Osteoblast (primary cell): ENCODE measurements at regions not wholly inside any gene's neighbourhood (a gene's known extent, or its start where the extent isn't known, plus 50 kb on each side); places are given as distances from the start of the nearest gene placed in this dataset.

Experiments
- DNase-seq: peaks from one replicate; pipeline ENCODE4 v3.0.0; 2011; ENCODE audit warnings: low spot score, mixed read lengths; ENCODE audit not compliant: insufficient read length; ENCODE audit errors: missing footprints
- H2AFZ ChIP-seq: 2 replicates; pipeline ENCODE4 v1.6.0; 2011; ENCODE audit warnings: mild to moderate bottlenecking, low read length
- H3K27ac ChIP-seq: 2 replicates; pipeline ENCODE4 v1.5.1; 2011; ENCODE audit warnings: mild to moderate bottlenecking, low read depth, low read length, moderate library complexity
- H3K27me3 ChIP-seq: 2 replicates; pipeline ENCODE4 v1.6.0; 2012; ENCODE audit warnings: mild to moderate bottlenecking, control low read depth, inconsistent platforms, low read length, moderate library complexity; ENCODE audit not compliant: insufficient read depth
- H3K36me3 ChIP-seq: 2 replicates; pipeline ENCODE4 v1.5.1; 2011; ENCODE audit warnings: mild to moderate bottlenecking, low read length, control low read depth, moderate library complexity; ENCODE audit not compliant: insufficient read depth
- H3K4me1 ChIP-seq: 2 replicates; pipeline ENCODE4 v1.5.1; 2011; ENCODE audit warnings: mild to moderate bottlenecking, low read length, control low read depth, moderate library complexity; ENCODE audit not compliant: insufficient read depth
- H3K4me2 ChIP-seq: 2 replicates; pipeline ENCODE4 v1.6.0; 2011; ENCODE audit warnings: mild to moderate bottlenecking, low read length; ENCODE audit not compliant: insufficient read depth
- H3K4me3 ChIP-seq: fragments of 200-600 bp; sonication (generic); 3 replicates; pipeline ENCODE4 v1.5.1; 2012; ENCODE audit warnings: mild to moderate bottlenecking, low read length, inconsistent platforms; ENCODE audit not compliant: insufficient read depth
- H3K79me2 ChIP-seq: 2 replicates; pipeline ENCODE4 v1.6.0; 2012; ENCODE audit warnings: mild to moderate bottlenecking, low read length, control low read depth, inconsistent platforms; ENCODE audit not compliant: insufficient read depth
- H3K9me3 ChIP-seq: 2 replicates; pipeline ENCODE4 v1.5.1; 2011; ENCODE audit warnings: low read depth, low read length, control low read depth
- H4K20me1 ChIP-seq: 2 replicates; pipeline ENCODE4 v1.6.0; 2012; ENCODE audit warnings: mild to moderate bottlenecking, low read length, control low read depth; ENCODE audit not compliant: insufficient read depth
- TF ChIP-seq, protein P1 (sequence below): IDR thresholded peaks from 2 replicates; pipeline ENCODE4 v1.5.1; 2011; ENCODE audit warnings: mild to moderate bottlenecking, low read depth, low read length, moderate library complexity; ENCODE audit errors: extremely low read depth

DNA sequence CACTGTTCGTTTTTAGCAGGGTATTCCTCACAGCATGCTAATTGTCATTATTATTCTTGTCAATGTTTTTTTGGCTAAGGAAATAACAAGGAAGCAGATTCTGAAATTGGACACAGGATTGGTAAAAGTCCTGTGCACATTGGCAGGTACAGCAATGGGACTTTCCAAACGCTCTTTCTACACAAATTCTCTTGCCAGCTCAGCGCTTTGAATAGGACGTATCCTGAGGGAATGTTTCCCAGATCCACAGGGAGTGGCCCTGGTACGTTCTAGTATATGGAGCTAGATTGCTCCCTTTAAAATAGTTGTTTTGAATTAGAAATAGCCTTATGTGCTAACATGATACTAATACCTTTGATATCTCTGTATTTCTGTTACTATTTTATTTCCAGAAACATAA is 82.8 kb upstream of the GRB10 start:
- Histone ChIP-seq H3K27me3 (no peaks in the 10 kb centered on the region), H3K9me3 (no peaks in the 10 kb centered on the region), H3K4me3 (no peak overlapping the region), H3K36me3 (no peaks in the 10 kb centered on the region), H3K27ac (no peak overlapping the region), H4K20me1 (no peaks in the 10 kb centered on the region), H3K79me2 (no peaks in the 10 kb centered on the region), H3K4me2 (no peak overlapping the region), H3K4me1 (peaks cover 20% of the 10 kb centered on the region), H2AFZ (no peak overlapping the region)
- TF ChIP-seq, protein P1, sequence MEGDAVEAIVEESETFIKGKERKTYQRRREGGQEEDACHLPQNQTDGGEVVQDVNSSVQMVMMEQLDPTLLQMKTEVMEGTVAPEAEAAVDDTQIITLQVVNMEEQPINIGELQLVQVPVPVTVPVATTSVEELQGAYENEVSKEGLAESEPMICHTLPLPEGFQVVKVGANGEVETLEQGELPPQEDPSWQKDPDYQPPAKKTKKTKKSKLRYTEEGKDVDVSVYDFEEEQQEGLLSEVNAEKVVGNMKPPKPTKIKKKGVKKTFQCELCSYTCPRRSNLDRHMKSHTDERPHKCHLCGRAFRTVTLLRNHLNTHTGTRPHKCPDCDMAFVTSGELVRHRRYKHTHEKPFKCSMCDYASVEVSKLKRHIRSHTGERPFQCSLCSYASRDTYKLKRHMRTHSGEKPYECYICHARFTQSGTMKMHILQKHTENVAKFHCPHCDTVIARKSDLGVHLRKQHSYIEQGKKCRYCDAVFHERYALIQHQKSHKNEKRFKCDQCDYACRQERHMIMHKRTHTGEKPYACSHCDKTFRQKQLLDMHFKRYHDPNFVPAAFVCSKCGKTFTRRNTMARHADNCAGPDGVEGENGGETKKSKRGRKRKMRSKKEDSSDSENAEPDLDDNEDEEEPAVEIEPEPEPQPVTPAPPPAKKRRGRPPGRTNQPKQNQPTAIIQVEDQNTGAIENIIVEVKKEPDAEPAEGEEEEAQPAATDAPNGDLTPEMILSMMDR = no peak
- no peak for DNase-seq

DNA sequence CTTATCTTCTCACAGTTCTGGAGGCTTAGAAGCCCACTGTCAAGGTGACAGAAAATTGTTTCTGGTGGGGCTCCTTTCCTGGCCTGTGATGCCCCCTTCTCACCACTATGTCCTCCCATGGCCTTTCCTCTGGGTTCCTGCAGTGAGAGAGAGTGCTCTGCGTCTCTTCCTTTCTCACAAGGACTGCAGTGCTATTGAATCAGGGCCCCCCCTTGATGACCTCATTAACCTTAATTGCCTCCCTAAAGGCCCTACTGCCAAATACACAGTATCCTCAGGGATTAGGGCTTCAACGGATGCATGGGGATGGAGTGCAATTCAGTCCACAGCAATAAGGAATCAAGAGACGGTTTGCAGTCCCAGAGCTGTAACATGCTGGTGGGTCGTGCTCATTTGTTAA is 82.0 kb upstream of the GRB10 start:
- TF ChIP-seq, protein P1 = no peak
- no peaks in the 10 kb centered on the region for H3K27me3 ChIP-seq
- peaks cover 15% of the 10 kb centered on the region for H3K4me1 ChIP-seq
- H3K79me2 ChIP-seq = no peaks in the 10 kb centered on the region
- no peaks in the 10 kb centered on the region for H3K9me3 ChIP-seq
- DNase-seq = peak; percentile 19
- H3K4me2 ChIP-seq = no peak overlapping the region
- H3K27ac ChIP-seq = no peak overlapping the region
- H3K36me3 ChIP-seq = no peaks in the 10 kb centered on the region
- H4K20me1 ChIP-seq = no peaks in the 10 kb centered on the region
- H3K4me3 ChIP-seq = no peak overlapping the region
- H2AFZ ChIP-seq = no peak overlapping the region

DNA sequence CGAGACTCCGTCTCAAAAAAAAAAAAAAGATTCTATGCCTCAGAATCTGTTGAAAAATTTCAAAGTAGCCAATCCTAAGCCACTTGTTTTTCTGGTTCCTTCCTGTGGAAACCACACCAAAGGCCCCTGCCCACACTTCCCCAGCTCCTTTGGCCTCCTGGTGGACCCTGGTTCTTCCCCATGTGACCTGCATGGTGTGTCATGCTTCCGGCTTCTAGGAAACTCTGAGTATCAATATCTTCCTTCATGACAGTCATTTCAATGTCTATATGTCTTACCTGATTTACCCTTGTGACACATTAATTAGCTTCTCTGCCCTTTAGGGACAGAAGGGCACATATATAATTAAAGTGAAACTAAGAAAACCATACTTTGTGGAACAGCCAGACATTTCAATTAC is 80.4 kb upstream of the GRB10 start:
- TF ChIP-seq, protein P1 = no peak
- H2AFZ ChIP-seq = no peak overlapping the region
- no peak overlapping the region for H3K4me2 ChIP-seq

DNA sequence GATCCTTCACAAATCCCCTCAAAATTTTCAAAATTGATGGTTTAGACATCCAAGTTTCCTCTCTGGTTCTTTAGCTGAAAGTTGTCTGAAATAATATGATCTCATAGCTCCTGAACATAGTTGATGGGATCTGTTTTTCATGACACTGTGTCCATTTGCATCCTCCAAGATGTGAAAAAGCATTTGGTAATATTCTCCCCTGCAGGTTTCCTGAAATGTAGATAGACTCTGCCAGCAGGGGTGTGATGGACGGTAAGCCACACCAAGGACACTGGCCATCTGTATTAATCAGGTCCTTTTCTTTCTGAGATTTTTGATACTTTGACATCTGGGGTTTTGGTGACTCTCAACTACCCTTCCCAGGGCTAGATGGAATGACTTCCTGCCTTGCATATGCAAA is 79.6 kb upstream of the GRB10 start:
- Histone ChIP-seq H3K4me3 (no peak overlapping the region), H3K36me3 (no peaks in the 10 kb centered on the region), H3K4me1 (peaks cover under 1% of the 10 kb centered on the region), H4K20me1 (no peaks in the 10 kb centered on the region), H3K27me3 (no peaks in the 10 kb centered on the region), H3K27ac (no peak overlapping the region), H2AFZ (no peak overlapping the region), H3K79me2 (no peaks in the 10 kb centered on the region), H3K4me2 (no peak overlapping the region), H3K9me3 (no peaks in the 10 kb centered on the region)
- TF ChIP-seq, protein P1 = no peak
- no peak for DNase-seq

More for the DNA sequence above, 80.4 kb upstream of the GRB10 start:
- no peaks in the 10 kb centered on the region for H4K20me1 ChIP-seq
- no peaks in the 10 kb centered on the region for H3K27me3 ChIP-seq
- H3K36me3 ChIP-seq = no peaks in the 10 kb centered on the region
- H3K79me2 ChIP-seq = no peaks in the 10 kb centered on the region
- no peak for DNase-seq
- no peaks in the 10 kb centered on the region for H3K9me3 ChIP-seq
- no peaks in the 10 kb centered on the region for H3K4me1 ChIP-seq
- H3K27ac ChIP-seq = no peak overlapping the region
- no peak overlapping the region for H3K4me3 ChIP-seq
